Keratinocyte (primary cell): ENCODE measurements at regions not wholly inside any gene's neighbourhood (a gene's known extent, or its start where the extent isn't known, plus 50 kb on each side); places are given as distances from the start of the nearest gene placed in this dataset.

ENCODE experiments used
- DNase-seq: peaks from one replicate; pipeline ENCODE4 v3.0.0-alpha.2; 2011; ENCODE audit warnings: low read depth, missing footprints, low spot score
- FAIRE-seq: peaks from 2 replicates; lab custom pipeline; 2011; peaks lifted over from hg19 to GRCh38; lab: Jason Lieb, UNC
- H2AFZ ChIP-seq: 2 replicates; pipeline ENCODE4 v1.6.0; 2012; ENCODE audit warnings: low read length, control low read depth, inconsistent platforms; ENCODE audit not compliant: control insufficient read depth
- H3K27ac ChIP-seq: 2 replicates; pipeline ENCODE4 v1.5.1; 2011; ENCODE audit warnings: low read length; ENCODE audit not compliant: control insufficient read depth, insufficient read depth
- H3K27me3 ChIP-seq: 3 replicates; pipeline ENCODE4 v1.6.0; 2011; ENCODE audit warnings: low read length; ENCODE audit not compliant: control insufficient read depth, insufficient read depth; ENCODE audit errors: extremely low read depth
- H3K36me3 ChIP-seq, 2 experiments: 2 replicates in 1 of 2; 3 replicates in 1 of 2; pipeline ENCODE4 v1.5.1; 2011; ENCODE audit warnings: low read length in 2 of 2, mild to moderate bottlenecking in 1 of 2; ENCODE audit not compliant: control insufficient read depth in 2 of 2, insufficient read depth in 2 of 2; ENCODE audit errors: extremely low read depth in 1 of 2
- H3K4me1 ChIP-seq: 3 replicates; pipeline ENCODE4 v1.5.1; 2011; ENCODE audit warnings: low read length; ENCODE audit not compliant: control insufficient read depth, insufficient read depth; ENCODE audit errors: extremely low read depth
- H3K4me2 ChIP-seq: 3 replicates; pipeline ENCODE4 v1.6.0; 2011; ENCODE audit warnings: low read depth, low read length; ENCODE audit not compliant: control insufficient read depth, insufficient read depth; ENCODE audit errors: extremely low read depth
- H3K4me3 ChIP-seq, 3 experiments: fragments of 200-600 bp in 1 of 3; sonication (generic) in 1 of 3; 2 replicates in 2 of 3; 3 replicates in 1 of 3; pipeline ENCODE4 v1.5.1; 2011 to 2016; ENCODE audit warnings: low read length in 3 of 3, mild to moderate bottlenecking in 3 of 3, control low read depth in 2 of 3, inconsistent platforms in 1 of 3, low read depth in 1 of 3, mixed read lengths in 1 of 3, mixed run types in 1 of 3, moderate library complexity in 1 of 3; ENCODE audit not compliant: control insufficient read depth in 2 of 3, insufficient read depth in 2 of 3; ENCODE audit errors: extremely low read depth in 1 of 3
- H3K79me2 ChIP-seq: 2 replicates; pipeline ENCODE4 v1.6.0; 2012; ENCODE audit warnings: low read length; ENCODE audit not compliant: control insufficient read depth, insufficient read depth
- H3K9ac ChIP-seq: 3 replicates; pipeline ENCODE4 v1.6.0; 2011; ENCODE audit warnings: low read length; ENCODE audit not compliant: control insufficient read depth, insufficient read depth; ENCODE audit errors: extremely low read depth
- H3K9me1 ChIP-seq: 3 replicates; pipeline ENCODE4 v1.6.0; 2011; ENCODE audit warnings: low read length; ENCODE audit not compliant: control insufficient read depth, insufficient read depth; ENCODE audit errors: extremely low read depth
- H3K9me3 ChIP-seq: 2 replicates; pipeline ENCODE4 v1.5.1; 2012; ENCODE audit warnings: low read depth, low read length; ENCODE audit not compliant: control insufficient read depth
- H4K20me1 ChIP-seq: 3 replicates; pipeline ENCODE4 v1.6.0; 2011; ENCODE audit warnings: low read length; ENCODE audit not compliant: control insufficient read depth, insufficient read depth; ENCODE audit errors: extremely low read depth
- CTCF ChIP-seq, 3 experiments: IDR thresholded peaks in 1 of 3; conservative IDR thresholded peaks in 1 of 3; optimal IDR thresholded peaks in 1 of 3; 2 replicates in 2 of 3; 3 replicates in 1 of 3; pipeline versions ENCODE3 to v1.5.1; 2011; ENCODE audit warnings: low read length in 3 of 3, mild to moderate bottlenecking in 3 of 3, moderate library complexity in 2 of 3, control low read depth in 1 of 3, inconsistent platforms in 1 of 3; ENCODE audit not compliant: insufficient read depth in 2 of 3; ENCODE audit errors: extremely low read depth in 1 of 3
- EZH2 ChIP-seq: IDR thresholded peaks from one replicate; pipeline ENCODE4 v1.6.1; 2012; ENCODE audit warnings: inconsistent platforms, mild to moderate bottlenecking, low read length, moderate library complexity
- dilution Hi-C: fragments of 300-500 bp; cut with MboI; formaldehyde crosslinking; loops from one replicate; pipeline ENCODE4 v1.7.0; 2020; ENCODE audit warnings: low sequenced_read_pairs; ENCODE audit not compliant: extremely low pct_ligation_motif_present

GRCh38 chr20:24385547-24385946 is 83.9 kb upstream of the SYNDIG1 start:
- H3K9me3 ChIP-seq, result no peaks in the 10 kb centered on the region
- no peak overlapping the region for H3K9ac ChIP-seq
- FAIRE-seq (no peak), DNase-seq (no peak)
- no peak overlapping the region for H3K4me3 ChIP-seq
- H2AFZ ChIP-seq, result no peak overlapping the region
- H3K27ac ChIP-seq, result no peak overlapping the region
- H3K79me2 ChIP-seq, result no peaks in the 10 kb centered on the region
- no peaks in the 10 kb centered on the region for H4K20me1 ChIP-seq
- H3K9me1 ChIP-seq, result no peaks in the 10 kb centered on the region
- H3K36me3 ChIP-seq, result no peaks in the 10 kb centered on the region
- H3K27me3 ChIP-seq, result peaks cover 3% of the 10 kb centered on the region
- no peak overlapping the region for H3K4me2 ChIP-seq
- H3K4me1 ChIP-seq, result no peaks in the 10 kb centered on the region
- dilution Hi-C loops, result no loop called here
- TF ChIP-seq CTCF (optimal IDR thresholded peaks at IDR 0.05 in 1 of 3, IDR thresholded peaks at IDR 0.05 in 1 of 3, conservative IDR thresholded peaks at IDR 0.05 in 1 of 3; ENCODE audit: extremely low read depth in 1 of 3, insufficient read depth in 2 of 3, low read length in 3 of 3), result no peak
- TF ChIP-seq EZH2, result no peak

GRCh38 chr20:24384865-24385264 is 84.6 kb upstream of the SYNDIG1 start:
- no peak overlapping the region for H3K4me2 ChIP-seq
- no peak overlapping the region for H3K9ac ChIP-seq
- H3K9me1 ChIP-seq, result no peaks in the 10 kb centered on the region
- dilution Hi-C loops, result loop anchor here (5.0 kb wide), 1 partner anchor 63 kb away; no protein-coding TSS in a partner anchor
- H2AFZ ChIP-seq, result no peak overlapping the region
- H3K79me2 ChIP-seq, result no peaks in the 10 kb centered on the region
- DNase-seq, result no peak
- H4K20me1 ChIP-seq, result no peaks in the 10 kb centered on the region
- no peaks in the 10 kb centered on the region for H3K36me3 ChIP-seq
- TF ChIP-seq EZH2 (no peak), CTCF (optimal IDR thresholded peaks at IDR 0.05 in 1 of 3, IDR thresholded peaks at IDR 0.05 in 1 of 3, conservative IDR thresholded peaks at IDR 0.05 in 1 of 3; ENCODE audit: extremely low read depth in 1 of 3, insufficient read depth in 2 of 3, low read length in 3 of 3) (no peak)
- no peaks in the 10 kb centered on the region for H3K4me1 ChIP-seq
- H3K27ac ChIP-seq, result no peak overlapping the region
- peaks cover 3% of the 10 kb centered on the region for H3K27me3 ChIP-seq
- no peak overlapping the region for H3K4me3 ChIP-seq
- no peak for FAIRE-seq
- no peaks in the 10 kb centered on the region for H3K9me3 ChIP-seq
